Lung (tissue), 11 donors: ENCODE measurements at regions not wholly inside any gene's neighbourhood (a gene's known extent, or its start where the extent isn't known, plus 50 kb on each side); places are given as distances from the start of the nearest gene placed in this dataset.

Experiments
- ATAC-seq: fragments of 200-7000 bp; cut with Tn5 transposase; one replicate; pipeline ENCODE4 v1.9.1; 2020; ENCODE audit warnings: moderate number of reproducible peaks; ENCODE audit not compliant: insufficient read depth, low FRiP score
- DNase-seq, 3 donors: peaks; one replicate each; pipeline ENCODE4 v3.0.0-alpha.2; 2013 to 2017
- H3K27ac ChIP-seq, 2 donors: one replicate each; pipeline ENCODE4 v1.5.1; 2013; ENCODE audit warnings: mild to moderate bottlenecking in 2 of 2, moderate library complexity in 2 of 2, control low read depth in 1 of 2, inconsistent platforms in 1 of 2, low read depth in 1 of 2, low read length in 1 of 2
- H3K27me3 ChIP-seq, 3 donors: one replicate each; pipeline ENCODE4 v1.5.1; 2013; ENCODE audit warnings: low read length in 2 of 3; ENCODE audit not compliant: control insufficient read depth in 3 of 3, insufficient read depth in 3 of 3
- H3K36me3 ChIP-seq, 4 donors: one replicate each; pipeline ENCODE4 v1.5.1; 2013; ENCODE audit warnings: low read length in 4 of 4, mild to moderate bottlenecking in 1 of 4, moderate library complexity in 1 of 4; ENCODE audit not compliant: control insufficient read depth in 4 of 4, insufficient read depth in 4 of 4
- H3K4me1 ChIP-seq, 5 donors: one replicate each; pipeline ENCODE4 v1.5.1; 2013; ENCODE audit warnings: low read length in 5 of 5, mild to moderate bottlenecking in 2 of 5, moderate library complexity in 1 of 5; ENCODE audit not compliant: control insufficient read depth in 5 of 5, insufficient read depth in 5 of 5
- H3K4me3 ChIP-seq: one replicate; pipeline ENCODE4 v1.5.1; 2013; ENCODE audit warnings: mild to moderate bottlenecking, control low read depth, moderate library complexity
- H3K9ac ChIP-seq, 2 donors: one replicate each; pipeline ENCODE4 v1.5.1; 2013; ENCODE audit warnings: low read length in 2 of 2, control low read depth in 1 of 2; ENCODE audit not compliant: insufficient read depth in 1 of 2
- H3K9me3 ChIP-seq, 4 donors: one replicate each; pipeline ENCODE4 v1.5.1; 2013; ENCODE audit warnings: low read length in 3 of 4, mild to moderate bottlenecking in 1 of 4, moderate library complexity in 1 of 4; ENCODE audit not compliant: control insufficient read depth in 4 of 4, insufficient read depth in 3 of 4
- WGBS, 2 donors: extraction: QIAGEN DNeasy Blood & Tissue Kit; methylation state at CpG; one replicate each; pipeline ENCODE4 v1.1.7; 2013; 5-methylcytosine and 5-hydroxymethylcytosine counted together
- TF ChIP-seq, protein P1 (sequence below): IDR thresholded peaks from 2 replicates; pipeline ENCODE4 v1.5.1; 2012; ENCODE audit warnings: mild to moderate bottlenecking; ENCODE audit errors: control extremely low read depth, extremely low read depth
- donor health status: control.
- donor health status: control.
- donor health status: Bipolar disorder and iron deficiency.
- donor health status: healthy.
- donor health status: DM: yes; HTN: yes; CAD: no.

DNA sequence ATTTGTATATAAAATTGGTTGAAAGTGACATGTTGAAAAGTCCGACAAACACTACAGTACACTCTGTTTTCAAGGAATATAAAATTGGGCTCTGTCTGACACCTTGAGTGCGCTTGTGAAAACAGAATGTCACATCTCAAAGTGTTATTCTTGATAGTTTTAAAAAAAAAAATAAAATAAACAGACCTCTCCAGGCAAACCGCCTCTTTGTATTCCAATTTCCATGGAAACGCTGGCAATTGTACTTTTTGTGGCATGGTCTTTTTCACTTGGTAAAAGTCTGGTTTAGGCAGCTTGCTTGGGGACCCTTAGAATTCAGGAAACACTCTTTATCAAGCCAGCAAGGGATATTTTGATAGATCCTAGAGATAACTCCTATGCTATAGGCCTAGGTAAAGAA, 302.5 kb downstream of the RAB28 start:
- ATAC-seq = no peak
- WGBS, 2 donors = 75 to 83% methylated on average over 4 of the region's 4 CpGs

DNA sequence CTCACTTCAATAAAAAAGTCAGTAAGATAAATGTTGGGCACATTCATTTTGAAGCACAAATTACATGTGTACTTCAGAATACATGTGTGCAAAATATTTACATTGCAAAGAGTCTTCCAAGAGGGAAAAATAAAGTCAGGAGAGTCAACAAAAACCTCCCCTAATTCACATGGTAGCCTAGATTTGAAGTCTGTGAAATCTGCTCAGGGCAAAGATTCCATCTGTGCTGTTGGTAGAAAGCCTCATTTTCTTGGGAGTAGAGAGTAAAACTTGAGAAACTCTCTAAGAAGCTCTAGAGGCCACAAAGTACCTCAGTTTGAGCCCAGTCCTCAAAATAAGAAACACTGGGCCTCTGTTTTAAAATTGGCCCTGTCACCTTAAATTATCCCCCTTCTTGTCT, 303.4 kb downstream of the RAB28 start:
- H3K27me3 ChIP-seq = no peaks in the 10 kb centered on the region
- H3K9me3 ChIP-seq = peaks cover 0 to 2% (median 0%) of the 10 kb centered on the region in 4 donors
- ATAC-seq (no peak), DNase-seq (no peak)
- H3K9ac ChIP-seq = no peak overlapping the region
- no peak overlapping the region for H3K4me3 ChIP-seq
- H3K4me1 ChIP-seq = peaks cover 0 to 7% (median 3%) of the 10 kb centered on the region in 5 donors
- TF ChIP-seq, protein P1, sequence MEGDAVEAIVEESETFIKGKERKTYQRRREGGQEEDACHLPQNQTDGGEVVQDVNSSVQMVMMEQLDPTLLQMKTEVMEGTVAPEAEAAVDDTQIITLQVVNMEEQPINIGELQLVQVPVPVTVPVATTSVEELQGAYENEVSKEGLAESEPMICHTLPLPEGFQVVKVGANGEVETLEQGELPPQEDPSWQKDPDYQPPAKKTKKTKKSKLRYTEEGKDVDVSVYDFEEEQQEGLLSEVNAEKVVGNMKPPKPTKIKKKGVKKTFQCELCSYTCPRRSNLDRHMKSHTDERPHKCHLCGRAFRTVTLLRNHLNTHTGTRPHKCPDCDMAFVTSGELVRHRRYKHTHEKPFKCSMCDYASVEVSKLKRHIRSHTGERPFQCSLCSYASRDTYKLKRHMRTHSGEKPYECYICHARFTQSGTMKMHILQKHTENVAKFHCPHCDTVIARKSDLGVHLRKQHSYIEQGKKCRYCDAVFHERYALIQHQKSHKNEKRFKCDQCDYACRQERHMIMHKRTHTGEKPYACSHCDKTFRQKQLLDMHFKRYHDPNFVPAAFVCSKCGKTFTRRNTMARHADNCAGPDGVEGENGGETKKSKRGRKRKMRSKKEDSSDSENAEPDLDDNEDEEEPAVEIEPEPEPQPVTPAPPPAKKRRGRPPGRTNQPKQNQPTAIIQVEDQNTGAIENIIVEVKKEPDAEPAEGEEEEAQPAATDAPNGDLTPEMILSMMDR = no peak
- H3K36me3 ChIP-seq = no peaks in the 10 kb centered on the region
- H3K27ac ChIP-seq = no peak overlapping the region

More for the DNA sequence above, 302.5 kb downstream of the RAB28 start:
- Histone ChIP-seq H3K36me3 (no peaks in the 10 kb centered on the region), H3K27ac (no peak overlapping the region), H3K9ac (no peak overlapping the region), H3K4me1 (peaks cover 0 to 4% (median 0%) of the 10 kb centered on the region in 5 donors), H3K27me3 (no peaks in the 10 kb centered on the region), H3K9me3 (peaks cover 0 to 2% (median 0%) of the 10 kb centered on the region in 4 donors), H3K4me3 (no peak overlapping the region)
- peak in 2 of 3 donors; percentile 36 to 50 for DNase-seq
- TF ChIP-seq, protein P1 = no peak

DNA sequence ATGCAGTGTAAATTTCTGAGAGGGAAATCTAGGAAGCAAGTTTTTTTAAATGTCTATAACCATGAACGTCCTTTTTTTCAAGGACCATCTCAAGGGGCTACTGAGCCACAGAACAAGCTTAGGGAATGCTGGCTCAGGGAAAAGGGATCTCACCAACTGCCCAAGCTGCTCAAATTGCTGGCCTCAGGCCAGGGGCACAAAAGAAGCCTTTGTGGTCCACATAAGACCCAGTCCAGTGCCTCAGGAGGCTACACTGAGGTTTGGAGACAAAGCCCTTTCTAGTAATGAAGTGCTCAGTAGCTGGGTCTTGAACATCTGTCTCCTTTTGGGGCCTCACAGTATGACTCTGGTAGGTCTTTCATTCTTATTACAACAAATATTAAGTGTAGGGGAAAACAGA, 305.5 kb downstream of the RAB28 start:
- H3K9me3 ChIP-seq = no peaks in the 10 kb centered on the region
- TF ChIP-seq, protein P1 = no peak
- no peak overlapping the region for H3K27ac ChIP-seq
- WGBS, 2 donors = 64 to 83% methylated on average over 1 of the region's 1 CpG
- H3K4me1 ChIP-seq = peaks cover 0 to 7% (median 3%) of the 10 kb centered on the region in 5 donors
- peak; percentile 6 to 24 (median 17) for DNase-seq
- no peaks in the 10 kb centered on the region for H3K36me3 ChIP-seq
- H3K9ac ChIP-seq = no peak overlapping the region
- no peak for ATAC-seq
- H3K27me3 ChIP-seq = no peaks in the 10 kb centered on the region
- H3K4me3 ChIP-seq = no peak overlapping the region

DNA sequence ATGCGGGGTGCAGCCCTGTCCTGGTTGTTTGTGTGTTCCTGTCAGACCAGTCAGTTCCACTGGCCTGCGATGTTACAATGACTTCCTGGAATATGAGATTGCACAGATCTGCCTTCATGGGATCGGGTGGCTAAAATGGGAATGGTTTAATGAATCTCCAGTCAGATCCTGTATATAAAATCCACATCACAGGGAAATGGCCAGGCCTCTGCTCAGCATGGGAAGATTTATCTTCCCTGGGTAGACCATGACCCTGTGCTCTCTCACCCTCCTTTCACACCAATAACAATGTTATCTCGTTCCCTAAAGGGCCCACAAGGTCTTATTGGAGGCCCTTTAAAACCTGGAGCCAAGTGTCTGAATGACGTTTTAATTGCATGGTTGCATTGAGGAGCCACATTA, 307.4 kb downstream of the RAB28 start:
- peak in 2 of 3 donors; percentile 11 to 37 for DNase-seq
- no peak overlapping the region for H3K4me3 ChIP-seq
- no peaks in the 10 kb centered on the region for H3K27me3 ChIP-seq
- TF ChIP-seq, protein P1 = no peak
- H3K4me1 ChIP-seq = peaks cover 0 to 7% (median 3%) of the 10 kb centered on the region in 5 donors
- no peaks in the 10 kb centered on the region for H3K9me3 ChIP-seq
- no peak overlapping the region for H3K9ac ChIP-seq
- no peak overlapping the region for H3K27ac ChIP-seq
- 33 to 37% methylated on average over 5 of the region's 5 CpGs for WGBS, 2 donors
- no peaks in the 10 kb centered on the region for H3K36me3 ChIP-seq
- no peak for ATAC-seq
